Retina (tissue), 1 donor: ENCODE measurements at regions not wholly inside any gene's neighbourhood (a gene's known extent, or its start where the extent isn't known, plus 50 kb on each side); places are given as distances from the start of the nearest gene placed in this dataset.
"Not testable (repeated sequence)": the region's sequence is repeated elsewhere in the genome, so short reads cannot be mapped to it uniquely, and the experiment has no call there.

ENCODE experiments used
- DNase-seq: peaks from one replicate; pipeline ENCODE4 v3.0.0-alpha.2; 2016

GRCh38 chr15:92705764-92706163, 50.2 kb upstream of the FAM174B start:
- DNase-seq, result no peak

- DNase-seq, result peak; percentile 71
Observed at GRCh38 chr15:92706201-92706600, 50.6 kb upstream of the FAM174B start.

GRCh38 chr15:92707880-92708551, 52.4 kb upstream of the FAM174B start:
- DNase-seq, result no peak

GRCh38 chr15:92708635-92709034, 53.1 kb upstream of the FAM174B start:
- DNase-seq, result no peak

- DNase-seq, result no peak
Observed at GRCh38 chr15:92709110-92709790, 53.7 kb upstream of the FAM174B start.

GRCh38 chr15:92711457-92711831, 55.9 kb upstream of the FAM174B start:
- DNase-seq, result no peak

- no peak for DNase-seq
Observed at GRCh38 chr15:92714077-92714476, 58.5 kb upstream of the FAM174B start.

GRCh38 chr15:92714477-92715401, 59.2 kb upstream of the FAM174B start:
- DNase-seq, result peak; percentile 96

GRCh38 chr15:92715758-92716157, 60.2 kb upstream of the FAM174B start:
- DNase-seq, result no peak

- DNase-seq, result no peak
Observed at GRCh38 chr15:92719021-92719420, 63.4 kb upstream of the FAM174B start.

- DNase-seq, result no peak
Observed at GRCh38 chr15:92724144-92724543, 68.6 kb upstream of the FAM174B start.

- DNase-seq, result no peak
Observed at GRCh38 chr15:92725171-92725570, 69.6 kb upstream of the FAM174B start.

- no peak for DNase-seq
Observed at GRCh38 chr15:92728266-92728665, 72.7 kb upstream of the FAM174B start.

GRCh38 chr15:92733090-92733933, 77.7 kb upstream of the FAM174B start:
- DNase-seq, result no peak

- DNase-seq, result peak; percentile 88
Observed at GRCh38 chr15:92733934-92734521, 78.5 kb upstream of the FAM174B start.

- not testable (repeated sequence) for DNase-seq
Observed at GRCh38 chr15:92739246-92739645, 83.7 kb upstream of the FAM174B start.

GRCh38 chr15:92745845-92746271, 90.3 kb upstream of the FAM174B start:
- no peak for DNase-seq

- no peak for DNase-seq
Observed at GRCh38 chr15:92747047-92747446, 91.5 kb upstream of the FAM174B start.

GRCh38 chr15:92749216-92749615, 93.6 kb upstream of the FAM174B start:
- no peak for DNase-seq

- no peak for DNase-seq
Observed at GRCh38 chr15:92749946-92750345, 94.4 kb upstream of the FAM174B start.

GRCh38 chr15:92751528-92751927, 96.0 kb upstream of the FAM174B start:
- no peak for DNase-seq

GRCh38 chr15:92753591-92753990, 98.0 kb upstream of the FAM174B start:
- DNase-seq, result no peak
